Tibial nerve (tissue), 4 donors: ENCODE measurements at regions not wholly inside any gene's neighbourhood (a gene's known extent, or its start where the extent isn't known, plus 50 kb on each side); places are given as distances from the start of the nearest gene placed in this dataset.

ENCODE experiments used
- EP300 ChIP-seq, 2 donors: sonication (generic); formaldehyde crosslinking; IDR thresholded peaks; one replicate each; pipeline ENCODE4 v1.6.1; 2017; ENCODE audit warnings: antibody characterized with exemption in 2 of 2, mild to moderate bottlenecking in 1 of 2
- POLR2A ChIP-seq, 2 donors: fragments of 450-650 bp; IDR thresholded peaks; one replicate each; pipeline ENCODE4 v1.6.1; 2017; ENCODE audit warnings: antibody characterized with exemption in 2 of 2, mild to moderate bottlenecking in 2 of 2, moderate library complexity in 2 of 2
- TF ChIP-seq, protein P1 (sequence below), 5 experiments: fragments of 200-600 bp in 3 of 5; fragments of 450-650 bp in 2 of 5; sonication (generic) in 3 of 5; IDR thresholded peaks; one replicate each; pipeline ENCODE4 v1.5.1; 2016 to 2019; ENCODE audit warnings: antibody characterized with exemption in 5 of 5, mild to moderate bottlenecking in 3 of 5, moderate library complexity in 2 of 5

DNA sequence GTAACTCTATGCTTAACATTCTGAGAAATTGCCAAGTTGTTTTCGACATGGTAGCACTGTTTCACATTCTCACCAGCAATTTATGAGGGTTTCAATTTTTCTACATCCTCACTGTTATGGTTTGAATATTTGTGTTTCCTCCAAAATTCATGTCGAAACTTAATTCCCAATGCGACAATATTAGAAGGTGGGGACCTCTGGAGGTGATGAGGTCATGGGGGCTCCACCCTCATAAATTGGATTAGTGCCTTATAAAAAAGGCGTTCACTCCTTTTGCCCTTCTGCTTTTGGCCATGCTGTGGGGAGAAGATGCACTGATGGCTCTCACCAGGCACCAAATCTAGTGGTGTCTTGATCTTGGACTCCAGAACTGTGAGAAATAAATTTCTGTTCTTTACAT lies 110.3 kb downstream of the HRH4 start:
- no peak for TF ChIP-seq POLR2A (IDR thresholded peaks at IDR 0.05)
- TF ChIP-seq, protein P1, sequence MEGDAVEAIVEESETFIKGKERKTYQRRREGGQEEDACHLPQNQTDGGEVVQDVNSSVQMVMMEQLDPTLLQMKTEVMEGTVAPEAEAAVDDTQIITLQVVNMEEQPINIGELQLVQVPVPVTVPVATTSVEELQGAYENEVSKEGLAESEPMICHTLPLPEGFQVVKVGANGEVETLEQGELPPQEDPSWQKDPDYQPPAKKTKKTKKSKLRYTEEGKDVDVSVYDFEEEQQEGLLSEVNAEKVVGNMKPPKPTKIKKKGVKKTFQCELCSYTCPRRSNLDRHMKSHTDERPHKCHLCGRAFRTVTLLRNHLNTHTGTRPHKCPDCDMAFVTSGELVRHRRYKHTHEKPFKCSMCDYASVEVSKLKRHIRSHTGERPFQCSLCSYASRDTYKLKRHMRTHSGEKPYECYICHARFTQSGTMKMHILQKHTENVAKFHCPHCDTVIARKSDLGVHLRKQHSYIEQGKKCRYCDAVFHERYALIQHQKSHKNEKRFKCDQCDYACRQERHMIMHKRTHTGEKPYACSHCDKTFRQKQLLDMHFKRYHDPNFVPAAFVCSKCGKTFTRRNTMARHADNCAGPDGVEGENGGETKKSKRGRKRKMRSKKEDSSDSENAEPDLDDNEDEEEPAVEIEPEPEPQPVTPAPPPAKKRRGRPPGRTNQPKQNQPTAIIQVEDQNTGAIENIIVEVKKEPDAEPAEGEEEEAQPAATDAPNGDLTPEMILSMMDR (IDR thresholded peaks at IDR 0.05): no peak
- TF ChIP-seq EP300 (IDR thresholded peaks at IDR 0.05): peak in 1 of 2 donors; percentile 31
